Osteoblast (primary cell): ENCODE measurements at regions not wholly inside any gene's neighbourhood (a gene's known extent, or its start where the extent isn't known, plus 50 kb on each side); places are given as distances from the start of the nearest gene placed in this dataset.
A peak's percentile ranks its signal among the peaks of the same experiment; 100 is the strongest.

Experiments used
- DNase-seq: peaks from one replicate; pipeline ENCODE4 v3.0.0; 2011; ENCODE audit warnings: low spot score, mixed read lengths; ENCODE audit not compliant: insufficient read length; ENCODE audit errors: missing footprints
- H2AFZ ChIP-seq: 2 replicates; pipeline ENCODE4 v1.6.0; 2011; ENCODE audit warnings: mild to moderate bottlenecking, low read length
- H3K27ac ChIP-seq: 2 replicates; pipeline ENCODE4 v1.5.1; 2011; ENCODE audit warnings: mild to moderate bottlenecking, low read depth, low read length, moderate library complexity
- H3K27me3 ChIP-seq: 2 replicates; pipeline ENCODE4 v1.6.0; 2012; ENCODE audit warnings: mild to moderate bottlenecking, control low read depth, inconsistent platforms, low read length, moderate library complexity; ENCODE audit not compliant: insufficient read depth
- H3K36me3 ChIP-seq: 2 replicates; pipeline ENCODE4 v1.5.1; 2011; ENCODE audit warnings: mild to moderate bottlenecking, low read length, control low read depth, moderate library complexity; ENCODE audit not compliant: insufficient read depth
- H3K4me1 ChIP-seq: 2 replicates; pipeline ENCODE4 v1.5.1; 2011; ENCODE audit warnings: mild to moderate bottlenecking, low read length, control low read depth, moderate library complexity; ENCODE audit not compliant: insufficient read depth
- H3K4me2 ChIP-seq: 2 replicates; pipeline ENCODE4 v1.6.0; 2011; ENCODE audit warnings: mild to moderate bottlenecking, low read length; ENCODE audit not compliant: insufficient read depth
- H3K4me3 ChIP-seq: fragments of 200-600 bp; sonication (generic); 3 replicates; pipeline ENCODE4 v1.5.1; 2012; ENCODE audit warnings: mild to moderate bottlenecking, low read length, inconsistent platforms; ENCODE audit not compliant: insufficient read depth
- H3K79me2 ChIP-seq: 2 replicates; pipeline ENCODE4 v1.6.0; 2012; ENCODE audit warnings: mild to moderate bottlenecking, low read length, control low read depth, inconsistent platforms; ENCODE audit not compliant: insufficient read depth
- H3K9me3 ChIP-seq: 2 replicates; pipeline ENCODE4 v1.5.1; 2011; ENCODE audit warnings: low read depth, low read length, control low read depth
- H4K20me1 ChIP-seq: 2 replicates; pipeline ENCODE4 v1.6.0; 2012; ENCODE audit warnings: mild to moderate bottlenecking, low read length, control low read depth; ENCODE audit not compliant: insufficient read depth
- TF ChIP-seq, protein P1 (sequence below): IDR thresholded peaks from 2 replicates; pipeline ENCODE4 v1.5.1; 2011; ENCODE audit warnings: mild to moderate bottlenecking, low read depth, low read length, moderate library complexity; ENCODE audit errors: extremely low read depth

DNA sequence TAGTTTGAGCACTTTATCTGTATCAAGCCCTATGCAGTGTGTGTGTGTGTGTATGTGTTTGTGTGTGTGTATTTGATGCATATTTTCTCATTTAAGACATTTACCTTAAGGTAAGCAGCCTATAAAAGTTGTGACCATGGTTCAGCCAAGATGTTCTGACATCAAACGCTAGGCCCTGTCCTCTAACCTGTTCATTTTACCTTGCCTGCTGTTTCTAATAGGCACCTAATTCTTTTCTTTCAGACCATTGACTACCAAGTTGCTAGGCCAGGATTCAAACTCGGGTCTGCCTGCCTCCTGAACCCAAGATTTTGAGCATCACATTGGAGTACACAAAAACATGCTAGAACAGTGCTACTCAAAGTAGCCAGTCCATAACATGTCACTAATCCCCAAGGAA, 274.5 kb downstream of the PLK2 start:
- Histone ChIP-seq H3K36me3 (no peaks in the 10 kb centered on the region), H3K4me3 (no peak overlapping the region), H4K20me1 (no peaks in the 10 kb centered on the region), H3K4me1 (peaks cover 46% of the 10 kb centered on the region), H2AFZ (no peak overlapping the region), H3K27me3 (no peaks in the 10 kb centered on the region), H3K4me2 (no peak overlapping the region), H3K79me2 (no peaks in the 10 kb centered on the region), H3K9me3 (no peaks in the 10 kb centered on the region), H3K27ac (peak overlapping the region; percentile 77)
- TF ChIP-seq, protein P1, sequence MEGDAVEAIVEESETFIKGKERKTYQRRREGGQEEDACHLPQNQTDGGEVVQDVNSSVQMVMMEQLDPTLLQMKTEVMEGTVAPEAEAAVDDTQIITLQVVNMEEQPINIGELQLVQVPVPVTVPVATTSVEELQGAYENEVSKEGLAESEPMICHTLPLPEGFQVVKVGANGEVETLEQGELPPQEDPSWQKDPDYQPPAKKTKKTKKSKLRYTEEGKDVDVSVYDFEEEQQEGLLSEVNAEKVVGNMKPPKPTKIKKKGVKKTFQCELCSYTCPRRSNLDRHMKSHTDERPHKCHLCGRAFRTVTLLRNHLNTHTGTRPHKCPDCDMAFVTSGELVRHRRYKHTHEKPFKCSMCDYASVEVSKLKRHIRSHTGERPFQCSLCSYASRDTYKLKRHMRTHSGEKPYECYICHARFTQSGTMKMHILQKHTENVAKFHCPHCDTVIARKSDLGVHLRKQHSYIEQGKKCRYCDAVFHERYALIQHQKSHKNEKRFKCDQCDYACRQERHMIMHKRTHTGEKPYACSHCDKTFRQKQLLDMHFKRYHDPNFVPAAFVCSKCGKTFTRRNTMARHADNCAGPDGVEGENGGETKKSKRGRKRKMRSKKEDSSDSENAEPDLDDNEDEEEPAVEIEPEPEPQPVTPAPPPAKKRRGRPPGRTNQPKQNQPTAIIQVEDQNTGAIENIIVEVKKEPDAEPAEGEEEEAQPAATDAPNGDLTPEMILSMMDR, result no peak
- DNase-seq, result no peak

DNA sequence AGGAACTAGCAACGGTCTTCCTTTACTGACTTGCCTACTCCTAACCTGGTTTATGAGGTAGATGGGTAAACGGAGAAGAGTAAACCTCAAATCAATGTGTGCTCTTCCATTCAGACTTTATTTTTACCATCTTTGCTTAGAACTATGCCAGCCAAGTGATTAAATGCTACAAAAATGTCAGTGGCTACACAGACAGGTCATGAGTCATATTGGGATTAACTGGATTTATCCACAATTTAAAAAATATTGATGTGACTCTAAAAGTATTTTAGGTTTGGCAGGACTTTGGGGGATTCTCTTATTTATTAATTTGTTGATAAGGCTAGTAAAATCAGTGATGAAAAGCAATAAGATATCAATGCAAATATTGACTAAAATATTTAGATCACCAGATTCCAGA, 275.0 kb downstream of the PLK2 start:
- Histone ChIP-seq H2AFZ (no peak overlapping the region), H3K4me3 (no peak overlapping the region), H3K36me3 (no peaks in the 10 kb centered on the region), H3K27me3 (no peaks in the 10 kb centered on the region), H3K4me2 (peak overlapping the region; percentile 26), H3K9me3 (no peaks in the 10 kb centered on the region), H3K4me1 (peaks cover 46% of the 10 kb centered on the region), H3K27ac (peak overlapping the region; percentile 77), H3K79me2 (no peaks in the 10 kb centered on the region), H4K20me1 (no peaks in the 10 kb centered on the region)
- TF ChIP-seq, protein P1, result no peak
- no peak for DNase-seq

DNA sequence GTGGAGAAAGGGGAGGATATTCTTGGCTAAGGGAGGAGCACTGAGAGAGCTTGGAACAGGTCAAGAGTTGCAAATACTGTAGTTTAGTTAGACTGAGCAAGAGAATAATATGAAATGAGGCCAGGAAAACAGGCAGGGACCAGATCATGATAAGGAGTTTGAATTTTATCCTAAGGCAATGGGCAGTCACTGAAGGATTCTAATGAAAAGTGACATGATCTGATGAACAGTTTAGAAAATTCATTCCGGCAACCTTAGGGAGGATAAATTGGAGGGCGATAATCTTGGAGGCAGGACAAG, 276.1 kb downstream of the PLK2 start:
- Histone ChIP-seq H3K36me3 (no peaks in the 10 kb centered on the region), H4K20me1 (no peaks in the 10 kb centered on the region), H3K79me2 (no peaks in the 10 kb centered on the region), H3K4me3 (no peak overlapping the region), H2AFZ (no peak overlapping the region), H3K4me2 (no peak overlapping the region), H3K27me3 (no peaks in the 10 kb centered on the region), H3K9me3 (no peaks in the 10 kb centered on the region), H3K4me1 (peaks cover 34% of the 10 kb centered on the region), H3K27ac (no peak overlapping the region)
- DNase-seq, result no peak
- TF ChIP-seq, protein P1, result no peak

DNA sequence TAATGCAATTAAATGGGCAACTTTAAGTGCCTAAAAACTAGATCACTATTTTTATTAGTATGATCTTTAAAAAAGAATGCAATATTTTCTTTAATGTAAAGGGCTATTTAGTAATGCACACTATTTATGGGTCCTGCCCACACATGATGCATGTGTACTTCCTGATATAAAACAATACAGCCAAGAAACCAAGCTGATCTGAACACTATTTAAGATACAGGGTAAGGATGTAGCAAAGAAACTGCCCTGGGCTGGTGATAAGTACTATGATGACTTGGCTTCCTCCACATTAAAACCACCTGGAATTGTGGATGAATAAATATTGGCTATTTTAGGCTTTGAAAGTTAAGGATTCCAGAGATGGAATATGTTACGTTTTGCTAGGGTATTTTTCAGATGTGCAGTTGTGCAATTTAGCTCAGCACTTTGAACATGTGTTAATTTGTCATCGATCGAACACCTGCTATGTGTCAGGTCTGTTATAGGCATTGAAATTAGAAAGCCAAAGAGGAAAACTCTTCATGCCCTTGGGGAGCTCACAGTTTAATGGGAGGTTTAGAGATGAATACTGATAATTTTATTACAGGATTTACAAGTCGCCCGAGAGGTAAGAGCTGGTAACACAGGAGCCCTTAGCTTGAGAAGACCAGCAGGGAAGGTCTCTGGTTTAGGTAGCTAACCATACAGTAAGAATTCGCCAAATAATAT, 276.7 kb downstream of the PLK2 start:
- no peak for DNase-seq
- Histone ChIP-seq H3K4me3 (no peak overlapping the region), H3K36me3 (no peaks in the 10 kb centered on the region), H2AFZ (no peak overlapping the region), H4K20me1 (no peaks in the 10 kb centered on the region), H3K4me1 (peaks cover 31% of the 10 kb centered on the region), H3K9me3 (no peaks in the 10 kb centered on the region), H3K79me2 (no peaks in the 10 kb centered on the region), H3K27ac (no peak overlapping the region), H3K4me2 (no peak overlapping the region), H3K27me3 (no peaks in the 10 kb centered on the region)
- TF ChIP-seq, protein P1, result no peak
